BE2C (cell line): ENCODE measurements at regions not wholly inside any gene's neighbourhood (a gene's known extent, or its start where the extent isn't known, plus 50 kb on each side); places are given as distances from the start of the nearest gene placed in this dataset.

Experiments used
- DNase-seq: peaks from one replicate; pipeline ENCODE4 v3.0.0-alpha.2; 2020
- H3K27me3 ChIP-seq: fragments of 250-450 bp; sonication (Bioruptor Pico); 2 replicates; pipeline ENCODE4 v1.5.1; 2020; ENCODE audit warnings: mild to moderate bottlenecking
- H3K36me3 ChIP-seq: fragments of 250-450 bp; sonication (Bioruptor Pico); 2 replicates; pipeline ENCODE4 v1.5.1; 2020; ENCODE audit warnings: mild to moderate bottlenecking
- H3K4me1 ChIP-seq: fragments of 250-450 bp; sonication (Bioruptor Pico); 2 replicates; pipeline ENCODE4 v1.5.1; 2020
- H3K4me3 ChIP-seq: 2 replicates; pipeline ENCODE4 v1.5.1; 2011; ENCODE audit warnings: low read depth, low read length
- H3K9me3 ChIP-seq: fragments of 250-450 bp; sonication (Bioruptor Pico); 2 replicates; pipeline ENCODE4 v1.5.1; 2020
- TF ChIP-seq, protein P1 (sequence below): IDR thresholded peaks from 2 replicates; pipeline ENCODE4 v1.5.1; 2012; ENCODE audit warnings: mild to moderate bottlenecking, low read depth, low read length

DNA sequence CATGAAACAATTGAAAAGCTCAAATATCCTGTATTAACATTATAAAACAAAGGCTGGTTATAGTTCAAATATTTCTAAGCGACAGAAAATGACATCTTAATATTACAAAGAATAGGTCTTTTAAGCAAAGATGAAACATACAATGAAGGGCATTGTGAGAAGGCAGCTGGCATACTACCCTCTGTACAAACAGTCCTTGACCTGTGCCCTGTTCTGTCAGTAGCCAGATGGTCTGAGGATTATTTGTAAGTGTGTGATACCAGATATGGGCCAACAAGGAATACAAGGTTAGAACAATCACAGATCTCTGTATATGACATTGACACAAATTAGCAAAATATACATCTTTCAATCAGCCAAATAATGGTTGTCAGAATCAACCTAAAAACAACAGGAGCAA lies 1350.4 kb downstream of the AMY1C start:
- Histone ChIP-seq H3K4me1 (no peaks in the 10 kb centered on the region), H3K9me3 (no peaks in the 10 kb centered on the region), H3K27me3 (no peaks in the 10 kb centered on the region), H3K4me3 (no peak overlapping the region), H3K36me3 (no peaks in the 10 kb centered on the region)
- DNase-seq = no peak
- TF ChIP-seq, protein P1, sequence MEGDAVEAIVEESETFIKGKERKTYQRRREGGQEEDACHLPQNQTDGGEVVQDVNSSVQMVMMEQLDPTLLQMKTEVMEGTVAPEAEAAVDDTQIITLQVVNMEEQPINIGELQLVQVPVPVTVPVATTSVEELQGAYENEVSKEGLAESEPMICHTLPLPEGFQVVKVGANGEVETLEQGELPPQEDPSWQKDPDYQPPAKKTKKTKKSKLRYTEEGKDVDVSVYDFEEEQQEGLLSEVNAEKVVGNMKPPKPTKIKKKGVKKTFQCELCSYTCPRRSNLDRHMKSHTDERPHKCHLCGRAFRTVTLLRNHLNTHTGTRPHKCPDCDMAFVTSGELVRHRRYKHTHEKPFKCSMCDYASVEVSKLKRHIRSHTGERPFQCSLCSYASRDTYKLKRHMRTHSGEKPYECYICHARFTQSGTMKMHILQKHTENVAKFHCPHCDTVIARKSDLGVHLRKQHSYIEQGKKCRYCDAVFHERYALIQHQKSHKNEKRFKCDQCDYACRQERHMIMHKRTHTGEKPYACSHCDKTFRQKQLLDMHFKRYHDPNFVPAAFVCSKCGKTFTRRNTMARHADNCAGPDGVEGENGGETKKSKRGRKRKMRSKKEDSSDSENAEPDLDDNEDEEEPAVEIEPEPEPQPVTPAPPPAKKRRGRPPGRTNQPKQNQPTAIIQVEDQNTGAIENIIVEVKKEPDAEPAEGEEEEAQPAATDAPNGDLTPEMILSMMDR = no peak

DNA sequence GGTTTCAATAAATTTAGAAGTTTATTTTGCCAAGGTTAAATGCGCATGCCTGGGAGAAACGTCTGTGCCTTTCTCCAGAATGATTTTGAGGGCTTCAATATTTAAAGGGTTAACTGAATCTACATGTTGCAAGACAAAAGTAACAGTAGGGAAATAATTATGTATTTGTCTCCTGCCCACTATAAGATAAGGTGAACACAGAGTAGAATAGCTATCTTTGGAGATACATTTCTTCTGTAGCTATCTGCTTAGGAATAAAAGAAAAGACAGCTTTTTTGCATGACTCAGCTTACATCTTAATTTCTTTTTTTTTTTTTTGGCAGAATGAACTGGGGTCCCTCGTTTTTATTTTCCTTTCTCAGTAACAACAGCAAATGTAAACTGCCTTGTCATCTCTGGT lies 1351.6 kb downstream of the AMY1C start:
- Histone ChIP-seq H3K36me3 (no peaks in the 10 kb centered on the region), H3K4me1 (no peaks in the 10 kb centered on the region), H3K9me3 (no peaks in the 10 kb centered on the region), H3K4me3 (no peak overlapping the region), H3K27me3 (no peaks in the 10 kb centered on the region)
- DNase-seq = no peak
- TF ChIP-seq, protein P1 = no peak

DNA sequence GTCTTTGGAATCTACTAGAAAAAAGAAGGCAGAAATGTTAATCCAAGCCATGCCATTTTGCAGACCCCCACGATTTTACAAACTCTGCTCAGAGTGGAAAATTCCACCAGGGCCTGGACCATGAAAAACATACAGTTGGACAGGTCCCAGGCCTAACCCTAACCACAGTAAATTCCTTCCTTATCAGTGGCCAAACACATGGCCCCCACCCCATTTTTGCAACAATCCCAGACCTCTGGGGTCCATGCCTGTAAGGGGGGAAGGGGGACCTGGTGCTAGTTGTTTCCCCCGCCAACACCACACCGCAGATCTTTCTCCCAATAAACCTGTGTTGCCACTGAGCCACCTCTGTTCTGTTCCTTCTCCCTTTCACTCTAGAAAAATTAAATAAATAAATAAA lies 1352.7 kb downstream of the AMY1C start:
- Histone ChIP-seq H3K4me3 (no peak overlapping the region), H3K9me3 (no peaks in the 10 kb centered on the region), H3K4me1 (no peaks in the 10 kb centered on the region), H3K36me3 (no peaks in the 10 kb centered on the region), H3K27me3 (no peaks in the 10 kb centered on the region)
- no peak for DNase-seq
- TF ChIP-seq, protein P1 = no peak

DNA sequence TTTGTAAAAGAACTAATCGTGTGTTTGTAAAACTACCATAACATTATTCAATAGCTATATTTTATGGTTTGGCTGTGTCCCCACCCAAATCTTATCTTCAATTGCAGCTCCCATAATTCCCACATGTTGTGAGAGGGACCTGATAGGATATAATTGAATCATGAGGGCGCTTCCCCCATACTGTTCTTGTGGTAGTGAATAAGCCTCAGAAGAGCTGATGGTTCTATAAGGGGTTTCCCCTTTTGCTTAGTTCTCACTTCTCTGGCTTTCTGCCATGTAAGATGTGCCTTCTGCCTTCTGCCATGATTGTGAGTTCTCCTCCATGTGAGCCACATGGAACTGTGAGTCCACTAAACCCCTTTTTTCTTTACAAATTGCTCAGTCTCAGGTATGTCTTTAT lies 1372.3 kb downstream of the AMY1C start:
- no peak for DNase-seq
- Histone ChIP-seq H3K9me3 (no peaks in the 10 kb centered on the region), H3K36me3 (no peaks in the 10 kb centered on the region), H3K4me3 (no peak overlapping the region), H3K4me1 (no peaks in the 10 kb centered on the region), H3K27me3 (no peaks in the 10 kb centered on the region)
- TF ChIP-seq, protein P1 = no peak

DNA sequence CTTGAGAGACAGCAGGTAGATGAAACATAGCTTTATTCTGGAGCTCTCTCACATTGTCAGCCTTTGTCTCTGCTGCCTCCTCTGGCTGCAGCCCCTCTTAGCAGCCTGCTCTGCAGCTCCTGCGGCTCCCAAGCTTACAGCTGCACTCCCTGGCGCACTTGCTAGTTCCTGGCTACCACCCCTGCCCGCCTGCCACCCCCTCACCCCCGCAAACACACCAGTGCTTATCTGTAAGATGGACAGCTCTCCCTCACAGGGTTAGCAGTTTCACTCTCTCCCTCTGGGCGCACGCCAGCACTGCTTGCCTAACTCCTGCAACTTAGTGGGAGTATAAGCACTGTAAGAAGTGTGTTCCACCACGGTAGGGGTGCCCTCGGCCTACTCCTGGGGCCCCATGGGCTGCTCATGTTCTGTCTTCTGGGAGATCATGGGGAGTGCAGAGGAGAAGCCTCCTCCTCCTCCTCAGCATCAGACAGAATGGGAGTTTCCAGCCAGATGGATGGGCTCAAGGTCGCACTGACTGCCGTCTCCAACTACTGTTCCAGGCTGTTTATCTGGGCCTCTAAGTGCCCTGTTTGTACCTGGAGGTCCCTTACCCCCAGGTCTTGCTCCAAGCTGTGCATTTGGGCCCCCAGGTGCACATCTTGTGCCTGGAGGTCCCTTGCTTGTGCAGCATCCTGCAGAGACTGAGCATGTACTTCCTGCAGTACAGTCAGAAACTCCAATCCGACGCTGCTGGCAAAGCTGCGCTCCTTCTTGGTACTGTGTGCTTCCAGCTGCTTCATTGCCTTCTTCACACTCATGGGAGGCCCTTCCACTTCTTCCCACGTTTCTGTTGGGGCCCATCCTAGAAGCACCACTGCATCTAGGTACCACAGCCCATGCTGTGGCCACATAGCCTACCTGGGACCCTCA lies 1388.1 kb downstream of the AMY1C start:
- DNase-seq = peak; percentile 69
- no peaks in the 10 kb centered on the region for H3K27me3 ChIP-seq
- H3K9me3 ChIP-seq = no peaks in the 10 kb centered on the region
- no peak overlapping the region for H3K4me3 ChIP-seq
- no peaks in the 10 kb centered on the region for H3K36me3 ChIP-seq
- TF ChIP-seq, protein P1 = peak; percentile 74
- H3K4me1 ChIP-seq = peaks cover 3% of the 10 kb centered on the region

DNA sequence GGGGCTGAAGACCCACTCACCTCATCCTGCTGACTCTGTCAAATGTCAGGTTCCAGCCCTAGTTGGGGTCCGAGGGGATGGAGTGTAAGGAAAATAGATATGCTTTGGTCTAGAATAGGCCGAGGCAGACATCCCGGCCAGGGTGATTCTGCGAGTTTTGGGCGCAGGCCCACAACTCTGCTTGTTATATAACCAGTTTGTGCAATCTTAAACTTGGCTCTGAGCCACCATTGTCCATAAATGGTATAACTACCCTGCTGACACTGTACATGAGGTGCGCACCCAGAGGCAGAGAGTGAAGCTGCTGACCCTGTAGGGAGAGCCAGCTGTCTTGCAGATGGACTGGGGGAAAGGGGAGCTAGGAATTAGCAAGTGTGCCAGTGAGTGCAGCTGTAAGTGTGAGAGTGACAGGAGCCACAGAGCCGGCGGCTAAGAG lies 1388.8 kb downstream of the AMY1C start:
- Histone ChIP-seq H3K9me3 (no peaks in the 10 kb centered on the region), H3K4me1 (peaks cover 3% of the 10 kb centered on the region), H3K4me3 (no peak overlapping the region), H3K36me3 (no peaks in the 10 kb centered on the region), H3K27me3 (no peaks in the 10 kb centered on the region)
- DNase-seq = peak; percentile 42
- TF ChIP-seq, protein P1 = no peak
